ENCODE measurements at regions not wholly inside any gene's neighbourhood (a gene's known extent, or its start where the extent isn't known, plus 50 kb on each side); places are given as distances from the start of the nearest gene placed in this dataset.

GRCh38 chr14:104436741-104437701 is 142.5 kb upstream of the C14orf180 start:
- Histone ChIP-seq H3K36me3 (ENCODE audit: control insufficient read depth in 2 of 2, insufficient read depth in 2 of 2, low read length in 1 of 2) (no peaks in the 10 kb centered on the region), H3K27ac (ENCODE audit: low read depth in 1 of 2, low read length in 1 of 2) (no peak overlapping the region), H3K4me1 (ENCODE audit: control insufficient read depth in 2 of 2, insufficient read depth in 2 of 2, low read length in 2 of 2) (no peaks in the 10 kb centered on the region), H3K4me3 (ENCODE audit: low read length in 2 of 2) (no peak overlapping the region), H3K9me3 (ENCODE audit: control insufficient read depth in 2 of 2, insufficient read depth in 1 of 2, low read length in 1 of 2) (no peaks in the 10 kb centered on the region), H3K27me3 (ENCODE audit: control insufficient read depth in 2 of 2, insufficient read depth in 1 of 2, low read length in 1 of 2) (no peaks in the 10 kb centered on the region)
- DNase-seq (ENCODE audit: low read depth in 6 of 9, low spot score in 9 of 9): no peak
- WGBS: 93% methylated on average over 15 of the region's 15 CpGs

GRCh38 chr14:104437703-104438102 is 141.9 kb upstream of the C14orf180 start:
- Histone ChIP-seq H3K27ac (ENCODE audit: low read depth in 1 of 2, low read length in 1 of 2) (no peak overlapping the region), H3K9me3 (ENCODE audit: control insufficient read depth in 2 of 2, insufficient read depth in 1 of 2, low read length in 1 of 2) (no peaks in the 10 kb centered on the region), H3K4me1 (ENCODE audit: control insufficient read depth in 2 of 2, insufficient read depth in 2 of 2, low read length in 2 of 2) (no peaks in the 10 kb centered on the region), H3K36me3 (ENCODE audit: control insufficient read depth in 2 of 2, insufficient read depth in 2 of 2, low read length in 1 of 2) (no peaks in the 10 kb centered on the region), H3K27me3 (ENCODE audit: control insufficient read depth in 2 of 2, insufficient read depth in 1 of 2, low read length in 1 of 2) (no peaks in the 10 kb centered on the region), H3K4me3 (ENCODE audit: low read length in 2 of 2) (no peak overlapping the region)
- 93% methylated on average over 6 of the region's 6 CpGs for WGBS
- no peak for DNase-seq (ENCODE audit: low read depth in 6 of 9, low spot score in 9 of 9)

GRCh38 chr14:104438166-104438887 is 141.2 kb upstream of the C14orf180 start:
- Histone ChIP-seq H3K4me3 (ENCODE audit: low read length in 2 of 2) (no peak overlapping the region), H3K36me3 (ENCODE audit: control insufficient read depth in 2 of 2, insufficient read depth in 2 of 2, low read length in 1 of 2) (no peaks in the 10 kb centered on the region), H3K9me3 (ENCODE audit: control insufficient read depth in 2 of 2, insufficient read depth in 1 of 2, low read length in 1 of 2) (no peaks in the 10 kb centered on the region), H3K4me1 (ENCODE audit: control insufficient read depth in 2 of 2, insufficient read depth in 2 of 2, low read length in 2 of 2) (no peaks in the 10 kb centered on the region), H3K27me3 (ENCODE audit: control insufficient read depth in 2 of 2, insufficient read depth in 1 of 2, low read length in 1 of 2) (no peaks in the 10 kb centered on the region), H3K27ac (ENCODE audit: low read depth in 1 of 2, low read length in 1 of 2) (no peak overlapping the region)
- no peak for DNase-seq (ENCODE audit: low read depth in 6 of 9, low spot score in 9 of 9)
- WGBS: 91% methylated on average over 18 of the region's 18 CpGs

- Histone ChIP-seq H3K27ac (ENCODE audit: low read depth in 1 of 2, low read length in 1 of 2) (no peak overlapping the region), H3K36me3 (ENCODE audit: control insufficient read depth in 2 of 2, insufficient read depth in 2 of 2, low read length in 1 of 2) (no peaks in the 10 kb centered on the region), H3K4me3 (ENCODE audit: low read length in 2 of 2) (no peak overlapping the region), H3K4me1 (ENCODE audit: control insufficient read depth in 2 of 2, insufficient read depth in 2 of 2, low read length in 2 of 2) (no peaks in the 10 kb centered on the region), H3K27me3 (ENCODE audit: control insufficient read depth in 2 of 2, insufficient read depth in 1 of 2, low read length in 1 of 2) (no peaks in the 10 kb centered on the region), H3K9me3 (ENCODE audit: control insufficient read depth in 2 of 2, insufficient read depth in 1 of 2, low read length in 1 of 2) (no peaks in the 10 kb centered on the region)
- WGBS: 90% methylated on average over 9 of the region's 9 CpGs
- DNase-seq (ENCODE audit: low read depth in 6 of 9, low spot score in 9 of 9): no peak
Measured at GRCh38 chr14:104439625-104440024, 139.9 kb upstream of the C14orf180 start.

- Histone ChIP-seq H3K4me3 (ENCODE audit: low read length in 2 of 2) (no peak overlapping the region), H3K27ac (ENCODE audit: low read depth in 1 of 2, low read length in 1 of 2) (no peak overlapping the region), H3K4me1 (ENCODE audit: control insufficient read depth in 2 of 2, insufficient read depth in 2 of 2, low read length in 2 of 2) (no peaks in the 10 kb centered on the region), H3K9me3 (ENCODE audit: control insufficient read depth in 2 of 2, insufficient read depth in 1 of 2, low read length in 1 of 2) (no peaks in the 10 kb centered on the region), H3K36me3 (ENCODE audit: control insufficient read depth in 2 of 2, insufficient read depth in 2 of 2, low read length in 1 of 2) (no peaks in the 10 kb centered on the region), H3K27me3 (ENCODE audit: control insufficient read depth in 2 of 2, insufficient read depth in 1 of 2, low read length in 1 of 2) (no peaks in the 10 kb centered on the region)
- no peak for DNase-seq (ENCODE audit: low read depth in 6 of 9, low spot score in 9 of 9)
- WGBS: 94% methylated on average over 14 of the region's 14 CpGs
Measured at GRCh38 chr14:104440297-104440956, 139.1 kb upstream of the C14orf180 start.

GRCh38 chr14:104441275-104442106 is 138.1 kb upstream of the C14orf180 start:
- no peaks in the 10 kb centered on the region for H3K4me1 ChIP-seq (ENCODE audit: control insufficient read depth in 2 of 2, insufficient read depth in 2 of 2, low read length in 2 of 2)
- H3K36me3 ChIP-seq (ENCODE audit: control insufficient read depth in 2 of 2, insufficient read depth in 2 of 2, low read length in 1 of 2): no peaks in the 10 kb centered on the region
- H3K9me3 ChIP-seq (ENCODE audit: control insufficient read depth in 2 of 2, insufficient read depth in 1 of 2, low read length in 1 of 2): no peaks in the 10 kb centered on the region
- H3K4me3 ChIP-seq (ENCODE audit: low read length in 2 of 2): no peak overlapping the region
- H3K27ac ChIP-seq (ENCODE audit: low read depth in 1 of 2, low read length in 1 of 2): no peak overlapping the region
- 95% methylated on average over 21 of the region's 21 CpGs for WGBS
- H3K27me3 ChIP-seq (ENCODE audit: control insufficient read depth in 2 of 2, insufficient read depth in 1 of 2, low read length in 1 of 2): no peaks in the 10 kb centered on the region
- DNase-seq (ENCODE audit: low read depth in 6 of 9, low spot score in 9 of 9): no peak

- no peaks in the 10 kb centered on the region for H3K4me1 ChIP-seq (ENCODE audit: control insufficient read depth in 2 of 2, insufficient read depth in 2 of 2, low read length in 2 of 2)
- H3K9me3 ChIP-seq (ENCODE audit: control insufficient read depth in 2 of 2, insufficient read depth in 1 of 2, low read length in 1 of 2): no peaks in the 10 kb centered on the region
- no peak overlapping the region for H3K27ac ChIP-seq (ENCODE audit: low read depth in 1 of 2, low read length in 1 of 2)
- no peak overlapping the region for H3K4me3 ChIP-seq (ENCODE audit: low read length in 2 of 2)
- 91% methylated on average over 19 of the region's 19 CpGs for WGBS
- DNase-seq (ENCODE audit: low read depth in 6 of 9, low spot score in 9 of 9): no peak
- no peaks in the 10 kb centered on the region for H3K36me3 ChIP-seq (ENCODE audit: control insufficient read depth in 2 of 2, insufficient read depth in 2 of 2, low read length in 1 of 2)
- H3K27me3 ChIP-seq (ENCODE audit: control insufficient read depth in 2 of 2, insufficient read depth in 1 of 2, low read length in 1 of 2): no peaks in the 10 kb centered on the region
Measured at GRCh38 chr14:104442107-104442551, 137.4 kb upstream of the C14orf180 start.

- H3K27ac ChIP-seq (ENCODE audit: low read depth in 1 of 2, low read length in 1 of 2): no peak overlapping the region
- 86% methylated on average over 14 of the region's 14 CpGs for WGBS
Measured at GRCh38 chr14:104442631-104443390, 136.8 kb upstream of the C14orf180 start.

More at GRCh38 chr14:104442631-104443390, 136.8 kb upstream of the C14orf180 start:
- H3K27me3 ChIP-seq (ENCODE audit: control insufficient read depth in 2 of 2, insufficient read depth in 1 of 2, low read length in 1 of 2): no peaks in the 10 kb centered on the region
- no peaks in the 10 kb centered on the region for H3K4me1 ChIP-seq (ENCODE audit: control insufficient read depth in 2 of 2, insufficient read depth in 2 of 2, low read length in 2 of 2)
- DNase-seq (ENCODE audit: low read depth in 6 of 9, low spot score in 9 of 9): no peak
- H3K36me3 ChIP-seq (ENCODE audit: control insufficient read depth in 2 of 2, insufficient read depth in 2 of 2, low read length in 1 of 2): no peaks in the 10 kb centered on the region
- no peak overlapping the region for H3K4me3 ChIP-seq (ENCODE audit: low read length in 2 of 2)
- no peaks in the 10 kb centered on the region for H3K9me3 ChIP-seq (ENCODE audit: control insufficient read depth in 2 of 2, insufficient read depth in 1 of 2, low read length in 1 of 2)
